ENCODE measurements at regions not wholly inside any gene's neighbourhood (a gene's known extent, or its start where the extent isn't known, plus 50 kb on each side); places are given as distances from the start of the nearest gene placed in this dataset.

DNA sequence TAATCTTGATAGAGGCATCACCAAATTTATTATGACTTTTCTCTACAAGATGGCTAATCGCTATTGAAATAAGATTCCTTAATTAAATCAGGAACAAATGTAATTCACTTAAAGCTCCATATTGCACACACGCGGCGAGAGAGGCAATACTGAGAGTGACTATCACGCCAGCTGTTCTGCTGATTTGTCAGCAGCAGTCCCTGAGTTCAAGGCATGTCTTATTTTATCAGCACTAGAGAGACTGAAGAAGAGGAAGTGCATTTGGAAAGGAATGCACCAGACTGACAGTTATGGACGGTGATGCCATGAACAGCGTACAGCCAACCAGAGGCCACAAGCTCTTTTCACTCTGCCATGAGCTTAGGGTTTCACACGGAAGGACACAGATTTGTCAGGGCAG, 83.6 kb upstream of the SLCO3A1 start:
- DNase-seq (ENCODE audit: low read depth) = no peak
- in situ Hi-C loops (cut with HindIII; ENCODE audit: low sequenced_read_pairs) = no loop called here
- TF ChIP-seq, protein P1, sequence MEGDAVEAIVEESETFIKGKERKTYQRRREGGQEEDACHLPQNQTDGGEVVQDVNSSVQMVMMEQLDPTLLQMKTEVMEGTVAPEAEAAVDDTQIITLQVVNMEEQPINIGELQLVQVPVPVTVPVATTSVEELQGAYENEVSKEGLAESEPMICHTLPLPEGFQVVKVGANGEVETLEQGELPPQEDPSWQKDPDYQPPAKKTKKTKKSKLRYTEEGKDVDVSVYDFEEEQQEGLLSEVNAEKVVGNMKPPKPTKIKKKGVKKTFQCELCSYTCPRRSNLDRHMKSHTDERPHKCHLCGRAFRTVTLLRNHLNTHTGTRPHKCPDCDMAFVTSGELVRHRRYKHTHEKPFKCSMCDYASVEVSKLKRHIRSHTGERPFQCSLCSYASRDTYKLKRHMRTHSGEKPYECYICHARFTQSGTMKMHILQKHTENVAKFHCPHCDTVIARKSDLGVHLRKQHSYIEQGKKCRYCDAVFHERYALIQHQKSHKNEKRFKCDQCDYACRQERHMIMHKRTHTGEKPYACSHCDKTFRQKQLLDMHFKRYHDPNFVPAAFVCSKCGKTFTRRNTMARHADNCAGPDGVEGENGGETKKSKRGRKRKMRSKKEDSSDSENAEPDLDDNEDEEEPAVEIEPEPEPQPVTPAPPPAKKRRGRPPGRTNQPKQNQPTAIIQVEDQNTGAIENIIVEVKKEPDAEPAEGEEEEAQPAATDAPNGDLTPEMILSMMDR (IDR thresholded peaks at IDR 0.05; ENCODE audit: low read depth, low read length, missing control alignments) = no peak
- H3K4me3 ChIP-seq (ENCODE audit: low read depth, low read length) = no peak overlapping the region

DNA sequence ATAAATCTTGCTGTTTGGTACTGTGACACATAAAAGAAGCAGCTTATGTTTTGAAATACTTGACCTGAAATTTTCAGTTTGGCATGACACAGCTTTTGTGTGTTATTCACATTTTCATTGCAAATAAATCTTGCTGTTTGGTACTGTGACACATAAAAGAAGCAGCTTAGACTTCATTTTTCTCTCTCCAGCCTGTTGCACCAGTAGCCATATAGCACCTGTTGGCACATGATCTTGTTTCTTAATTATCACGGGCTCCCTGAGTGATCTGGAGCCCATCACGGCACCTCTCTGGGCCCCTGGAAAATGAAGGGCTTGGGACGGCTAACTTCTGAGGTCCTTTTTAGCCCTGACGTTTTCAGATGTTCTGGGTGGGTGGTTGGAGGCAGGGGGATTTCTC, 77.4 kb upstream of the SLCO3A1 start:
- no peak for DNase-seq (ENCODE audit: low read depth)
- no peak overlapping the region for H3K4me3 ChIP-seq (ENCODE audit: low read depth, low read length)
- TF ChIP-seq, protein P1 (IDR thresholded peaks at IDR 0.05; ENCODE audit: low read depth, low read length, missing control alignments) = no peak
- in situ Hi-C loops (cut with HindIII; ENCODE audit: low sequenced_read_pairs) = no loop called here

DNA sequence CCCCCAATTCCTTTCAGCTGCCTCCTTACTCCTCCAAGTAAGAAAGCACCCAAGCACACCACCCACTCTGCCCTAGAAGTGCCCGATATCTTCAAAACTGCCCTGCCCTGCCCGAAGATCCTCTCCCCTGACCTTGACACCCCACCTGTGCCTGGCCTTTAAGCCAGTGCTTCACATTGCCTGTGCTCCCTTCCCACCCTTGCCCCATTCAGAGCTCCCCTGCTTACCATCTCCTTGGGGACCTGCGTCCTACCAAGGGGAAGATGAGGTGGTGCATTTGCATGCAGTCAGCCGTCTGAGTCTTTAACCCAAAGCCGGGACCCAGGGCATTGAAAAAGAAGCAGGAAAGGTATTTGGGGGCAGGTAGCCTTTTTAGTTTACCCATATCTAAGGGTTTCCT, 73.5 kb upstream of the SLCO3A1 start:
- no peak overlapping the region for H3K4me3 ChIP-seq (ENCODE audit: low read depth, low read length)
- in situ Hi-C loops (cut with HindIII; ENCODE audit: low sequenced_read_pairs) = no loop called here
- TF ChIP-seq, protein P1 (IDR thresholded peaks at IDR 0.05; ENCODE audit: low read depth, low read length, missing control alignments) = no peak
- no peak for DNase-seq (ENCODE audit: low read depth)

DNA sequence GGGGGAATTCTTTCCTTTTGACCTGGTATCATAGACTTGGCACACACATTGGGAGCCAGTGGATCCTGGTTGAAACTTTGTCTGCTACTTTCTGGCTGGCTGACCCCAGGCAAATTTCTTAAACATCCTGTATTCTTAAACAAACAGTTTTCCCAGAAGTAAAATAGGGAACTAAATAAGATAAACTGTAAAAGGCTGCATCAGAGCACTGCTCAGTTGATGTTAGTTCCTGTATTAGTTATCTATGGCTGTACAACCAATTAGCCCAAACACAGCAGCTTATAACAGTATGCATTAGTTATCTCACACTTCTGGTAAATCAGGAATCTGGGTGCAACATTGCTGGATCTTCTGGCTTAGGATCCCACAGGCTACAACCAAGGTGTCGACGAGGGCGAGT, 73.1 kb upstream of the SLCO3A1 start:
- H3K4me3 ChIP-seq (ENCODE audit: low read depth, low read length) = no peak overlapping the region
- TF ChIP-seq, protein P1 (IDR thresholded peaks at IDR 0.05; ENCODE audit: low read depth, low read length, missing control alignments) = no peak
- in situ Hi-C loops (cut with HindIII; ENCODE audit: low sequenced_read_pairs) = no loop called here
- no peak for DNase-seq (ENCODE audit: low read depth)

DNA sequence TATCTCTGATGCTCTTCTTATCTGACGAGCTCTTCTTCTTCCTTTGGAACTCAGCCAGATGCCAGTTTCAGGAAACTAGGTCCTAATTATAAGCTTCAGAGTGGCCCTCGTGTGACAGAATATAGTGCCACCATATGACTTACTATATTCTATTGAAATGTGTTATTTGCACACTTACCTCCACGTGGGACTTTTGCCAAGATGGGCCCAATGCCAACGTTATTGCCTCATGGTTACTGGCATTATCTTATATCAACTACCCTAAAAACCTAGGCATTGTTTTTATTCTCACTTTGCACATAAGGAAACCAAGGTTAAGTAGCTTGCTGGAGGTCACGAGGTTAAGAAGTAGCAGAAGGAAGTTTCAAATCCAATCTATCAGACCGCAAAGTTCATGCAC, 71.3 kb upstream of the SLCO3A1 start:
- in situ Hi-C loops (cut with HindIII; ENCODE audit: low sequenced_read_pairs) = no loop called here
- DNase-seq (ENCODE audit: low read depth) = no peak
- H3K4me3 ChIP-seq (ENCODE audit: low read depth, low read length) = no peak overlapping the region
- TF ChIP-seq, protein P1 (IDR thresholded peaks at IDR 0.05; ENCODE audit: low read depth, low read length, missing control alignments) = no peak

DNA sequence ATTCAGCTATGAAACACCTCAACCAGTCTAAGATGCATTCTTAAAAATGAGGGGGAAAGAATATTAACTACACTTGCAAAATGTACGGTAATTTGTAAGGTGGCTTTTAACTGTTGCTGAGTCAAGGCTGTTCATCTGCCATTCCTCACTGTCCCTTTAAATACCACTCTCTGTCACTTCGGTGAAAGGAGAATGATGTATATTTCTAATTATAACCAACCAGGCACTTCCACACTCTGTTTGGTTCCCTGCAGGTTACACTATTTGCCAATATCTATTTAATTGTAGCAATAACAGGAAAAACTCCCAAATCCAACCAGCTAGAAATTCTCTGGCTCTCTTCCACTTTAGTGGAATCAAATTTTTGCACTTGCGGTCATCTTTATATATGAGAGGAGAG, 70.5 kb upstream of the SLCO3A1 start:
- TF ChIP-seq, protein P1 (IDR thresholded peaks at IDR 0.05; ENCODE audit: low read depth, low read length, missing control alignments) = no peak
- DNase-seq (ENCODE audit: low read depth) = no peak
- in situ Hi-C loops (cut with HindIII; ENCODE audit: low sequenced_read_pairs) = no loop called here
- no peak overlapping the region for H3K4me3 ChIP-seq (ENCODE audit: low read depth, low read length)

DNA sequence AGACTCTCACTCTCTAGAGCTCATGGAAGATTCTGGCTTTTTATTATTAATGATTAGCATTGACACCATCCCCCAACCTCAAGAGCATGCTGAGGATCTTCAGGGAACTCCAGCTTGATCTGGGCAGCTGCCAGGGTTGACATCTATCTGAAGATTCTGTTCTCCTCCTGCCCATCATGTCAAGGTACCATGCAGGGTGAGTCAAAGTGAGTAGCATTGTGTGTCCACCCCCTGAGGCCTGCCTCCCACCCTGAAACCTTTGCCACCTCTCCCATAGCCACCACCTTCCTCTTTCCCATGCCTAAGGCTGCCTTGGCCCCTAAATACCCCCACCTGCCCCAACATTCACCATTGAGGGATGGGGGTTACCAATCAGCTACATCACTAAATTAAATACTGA, 70.1 kb upstream of the SLCO3A1 start:
- TF ChIP-seq, protein P1 (IDR thresholded peaks at IDR 0.05; ENCODE audit: low read depth, low read length, missing control alignments) = no peak
- in situ Hi-C loops (cut with HindIII; ENCODE audit: low sequenced_read_pairs) = no loop called here
- H3K4me3 ChIP-seq (ENCODE audit: low read depth, low read length) = no peak overlapping the region
- no peak for DNase-seq (ENCODE audit: low read depth)
